ENCODE measurements at regions not wholly inside any gene's neighbourhood (a gene's known extent, or its start where the extent isn't known, plus 50 kb on each side); places are given as distances from the start of the nearest gene placed in this dataset.

GRCh38 chr9:81513059-81513458 lies 176.3 kb downstream of the TLE1 start:
- no peak for FAIRE-seq
- Histone ChIP-seq H3K4me2 (ENCODE audit: insufficient read depth, low read length) (no peak overlapping the region), H3K4me3 (replicated peaks in 1 of 3; ENCODE audit: insufficient read depth in 1 of 3, low read depth in 1 of 3, low read length in 3 of 3) (no peak overlapping the region), H3K4me1 (ENCODE audit: control insufficient read depth, extremely low read depth, insufficient read depth, low read length) (no peaks in the 10 kb centered on the region), H3K79me2 (ENCODE audit: control insufficient read depth, insufficient read depth, low read length) (no peaks in the 10 kb centered on the region), H3K9ac (replicated peaks; ENCODE audit: extremely low read depth, insufficient read depth, low read length) (no peak overlapping the region), H3K9me3 (replicated peaks; ENCODE audit: control insufficient read depth, insufficient read depth, low read length) (no peaks in the 10 kb centered on the region), H3K36me3 (ENCODE audit: control insufficient read depth in 2 of 2, extremely low read depth in 1 of 2, insufficient read depth in 2 of 2, low read length in 2 of 2) (no peaks in the 10 kb centered on the region), H3K27me3 (ENCODE audit: control insufficient read depth in 2 of 2, insufficient read depth in 2 of 2, low read length in 2 of 2) (no peaks in the 10 kb centered on the region), H3K9me1 (replicated peaks; ENCODE audit: control insufficient read depth, extremely low read depth, insufficient read depth, low read length) (no peaks in the 10 kb centered on the region), H3K27ac (ENCODE audit: insufficient read depth, low read depth, low read length) (no peak overlapping the region), H4K20me1 (replicated peaks; ENCODE audit: control insufficient read depth, extremely low read depth, insufficient read depth, low read length) (no peaks in the 10 kb centered on the region), H2AFZ (ENCODE audit: low read depth, low read length) (no peak overlapping the region)
- intact Hi-C loops (cut with micrococcal nuclease) (no loop called here), dilution Hi-C loops (cut with MboI; ENCODE audit: extremely low pct_ligation_motif_present, low sequenced_read_pairs) (no loop called here)
- ChIA-PET CTCF (interaction anchor here (1.2 kb wide), 1 partner anchor 10 kb away, joined by 4 read pairs; no protein-coding TSS in a partner anchor), POLR2A (no interaction called here)
- DNase-seq (ENCODE audit: low read depth, low spot score): no peak
- BruUV-seq (replicated peaks): no TSS peak
- TF ChIP-seq, protein P1, sequence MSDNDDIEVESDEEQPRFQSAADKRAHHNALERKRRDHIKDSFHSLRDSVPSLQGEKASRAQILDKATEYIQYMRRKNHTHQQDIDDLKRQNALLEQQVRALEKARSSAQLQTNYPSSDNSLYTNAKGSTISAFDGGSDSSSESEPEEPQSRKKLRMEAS (IDR thresholded peaks at IDR 0.05; ENCODE audit: insufficient read depth, insufficient read length): no peak
- TF ChIP-seq POLR2AphosphoS5 (IDR thresholded peaks at IDR 0.05; ENCODE audit: insufficient read depth, low read depth, low read length) (no peak), FOS (IDR thresholded peaks at IDR 0.05; ENCODE audit: borderline replicate concordance, insufficient read depth, low read length) (no peak), CTCF (IDR thresholded peaks at IDR 0.05; ENCODE audit: extremely low read depth in 1 of 2, insufficient read depth in 1 of 2, low read depth in 1 of 2, low read length in 2 of 2) (no peak), GATA2 (IDR thresholded peaks at IDR 0.05; ENCODE audit: insufficient read depth, insufficient read length, low read depth, low read length) (no peak), MYC (IDR thresholded peaks at IDR 0.05; ENCODE audit: low read depth, low read length) (no peak), EZH2 (IDR thresholded peaks at IDR 0.05; ENCODE audit: borderline replicate concordance, low read depth, low read length, severe bottlenecking) (no peak), POLR2A (IDR thresholded peaks at IDR 0.05; ENCODE audit: low read depth, low read length) (no peak), JUN (IDR thresholded peaks at IDR 0.05; ENCODE audit: borderline replicate concordance, insufficient read depth, insufficient read length, low read depth) (no peak)
